Stimulated activated CD4-positive, alpha-beta T cell treated with anti-CD3 and anti-CD28 coated beads, Interleukin-4, amount 100 ng/mL, for 1 hour (primary cell): ENCODE measurements at regions not wholly inside any gene's neighbourhood (a gene's known extent, or its start where the extent isn't known, plus 50 kb on each side); places are given as distances from the start of the nearest gene placed in this dataset.

ENCODE experiments used
- DNase-seq: peaks from one replicate; pipeline ENCODE4 v3.0.0-alpha.2; 2020

DNA sequence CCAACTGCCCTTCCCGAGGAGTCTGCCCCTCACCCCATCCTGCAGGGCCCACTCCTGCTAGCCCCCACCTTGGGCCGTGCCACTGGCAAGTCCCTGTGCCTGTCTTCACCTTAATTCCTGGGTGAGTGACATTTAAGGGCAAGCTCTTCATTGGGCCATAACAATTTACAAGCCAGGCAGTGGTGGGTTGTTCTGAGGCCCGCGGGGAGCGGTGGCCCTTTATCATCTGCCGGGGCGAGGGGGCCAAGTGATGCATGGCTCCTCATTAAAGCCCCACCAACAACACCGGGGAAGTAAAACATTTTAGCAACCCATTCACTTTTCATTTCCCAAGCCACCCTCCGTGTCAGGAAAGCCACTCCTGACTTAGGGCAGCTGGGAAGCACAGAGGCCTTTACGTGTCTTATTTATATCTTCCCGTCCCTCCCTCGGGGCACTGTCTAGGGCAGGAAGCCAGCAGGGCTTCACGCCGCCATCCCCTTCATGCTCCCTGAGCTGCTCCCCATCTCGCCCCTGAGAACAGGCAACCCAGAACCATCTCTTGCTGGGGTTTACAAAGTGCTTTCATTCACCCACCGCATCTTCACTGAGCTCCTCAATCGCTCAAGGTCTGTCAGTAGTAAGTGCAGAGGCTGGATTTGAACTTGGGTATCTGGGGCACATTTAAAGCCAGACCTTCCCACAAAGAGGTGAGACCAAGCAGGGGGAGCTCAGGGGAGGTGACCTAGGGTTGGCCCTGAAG, 55.5 kb upstream of the CCDC167 start:
- no peak for DNase-seq

DNA sequence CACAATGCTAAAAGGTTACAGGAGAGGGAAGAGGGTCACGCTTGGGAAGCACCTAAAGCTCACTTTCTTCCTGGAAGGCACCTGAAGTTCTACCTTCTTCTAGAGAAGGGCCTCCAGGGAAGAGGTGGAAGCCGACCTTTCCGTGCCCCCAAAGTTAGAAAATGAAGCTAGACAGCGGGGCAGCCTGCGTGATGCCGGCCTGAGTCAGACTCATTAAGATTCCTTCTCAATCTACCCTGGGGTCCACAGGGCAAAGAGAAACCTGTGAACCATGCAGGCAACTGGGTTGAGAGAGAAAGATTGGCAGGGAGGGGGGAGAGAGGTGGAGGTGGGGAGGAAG, 54.8 kb upstream of the CCDC167 start:
- no peak for DNase-seq

DNA sequence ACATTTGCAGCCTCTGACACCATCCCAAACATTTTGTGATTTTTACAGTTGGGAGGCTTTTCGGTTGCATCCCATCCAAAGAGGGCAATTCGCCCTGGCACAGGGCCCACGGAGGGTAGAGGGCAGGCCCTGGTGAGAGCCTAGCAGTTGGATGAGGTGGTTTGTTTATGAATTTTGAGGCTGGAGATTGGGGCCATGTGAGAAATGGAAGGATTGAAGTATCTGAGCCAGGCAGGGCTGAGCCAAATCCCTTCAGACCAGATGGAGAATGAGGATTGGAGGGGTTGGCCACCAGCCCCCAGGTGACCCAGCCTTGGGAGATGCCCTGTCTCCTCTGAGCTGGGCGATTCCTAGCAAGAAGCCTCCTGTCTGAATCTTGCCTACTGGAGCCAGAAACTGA, 52.6 kb upstream of the CCDC167 start:
- DNase-seq, result no peak

DNA sequence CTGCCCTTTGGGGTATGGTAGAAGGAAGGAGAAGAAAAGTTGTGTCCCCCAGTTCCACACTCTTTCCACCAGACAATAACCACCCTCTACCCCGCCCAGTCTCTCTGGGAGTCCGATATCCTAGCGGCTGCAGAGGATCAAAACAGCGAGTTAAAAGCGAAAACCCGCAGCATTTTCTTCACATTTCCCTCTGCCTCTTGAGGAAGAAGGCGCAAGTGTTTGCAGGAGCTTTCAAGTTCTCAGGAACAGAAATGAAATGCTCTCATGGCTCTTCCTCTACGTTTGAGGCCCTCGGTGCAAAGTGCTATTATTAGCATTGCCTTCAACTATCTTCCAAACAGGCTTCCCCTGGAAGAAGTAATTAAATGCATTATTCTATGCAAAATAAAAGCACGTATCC, 52.2 kb upstream of the CCDC167 start:
- no peak for DNase-seq

DNA sequence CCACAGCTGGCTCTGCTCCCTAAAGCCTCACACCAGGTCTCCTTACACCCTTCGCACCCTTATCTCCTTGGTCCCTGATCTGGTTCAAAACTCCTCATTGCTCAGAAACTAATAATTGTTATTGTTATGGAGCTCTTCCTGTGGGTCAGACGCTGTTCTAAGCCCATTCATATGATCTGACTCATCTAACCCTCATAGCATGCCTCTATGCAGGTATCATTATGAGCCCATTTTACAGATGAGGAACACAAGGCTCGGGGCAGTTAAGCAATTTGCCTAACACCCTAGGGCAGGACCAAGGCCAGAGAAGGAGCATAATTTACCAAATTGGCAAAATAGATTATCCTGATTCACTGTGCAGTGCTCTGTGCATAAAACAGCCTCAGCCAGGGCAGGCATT, 51.8 kb upstream of the CCDC167 start:
- no peak for DNase-seq

DNA sequence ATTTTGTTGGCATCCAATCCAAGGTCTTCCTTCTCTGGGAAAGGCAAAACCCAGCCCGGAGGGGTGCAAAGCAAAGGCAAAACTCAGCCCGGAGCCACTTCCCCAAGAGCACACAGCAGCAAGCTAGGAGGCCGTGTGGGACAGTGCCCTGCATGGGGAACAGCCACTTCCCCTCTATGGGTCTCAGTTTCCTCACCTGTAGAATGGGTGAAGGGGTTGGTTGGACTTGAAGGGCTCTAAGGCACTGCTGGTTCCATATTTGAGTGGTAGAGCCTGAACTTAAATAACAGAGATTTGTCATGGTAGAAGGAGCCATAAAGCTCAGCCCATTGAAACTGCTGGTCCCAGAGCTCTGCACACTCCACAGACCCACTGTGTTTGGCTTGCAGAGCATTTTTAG, 51.3 kb upstream of the CCDC167 start:
- no peak for DNase-seq

DNA sequence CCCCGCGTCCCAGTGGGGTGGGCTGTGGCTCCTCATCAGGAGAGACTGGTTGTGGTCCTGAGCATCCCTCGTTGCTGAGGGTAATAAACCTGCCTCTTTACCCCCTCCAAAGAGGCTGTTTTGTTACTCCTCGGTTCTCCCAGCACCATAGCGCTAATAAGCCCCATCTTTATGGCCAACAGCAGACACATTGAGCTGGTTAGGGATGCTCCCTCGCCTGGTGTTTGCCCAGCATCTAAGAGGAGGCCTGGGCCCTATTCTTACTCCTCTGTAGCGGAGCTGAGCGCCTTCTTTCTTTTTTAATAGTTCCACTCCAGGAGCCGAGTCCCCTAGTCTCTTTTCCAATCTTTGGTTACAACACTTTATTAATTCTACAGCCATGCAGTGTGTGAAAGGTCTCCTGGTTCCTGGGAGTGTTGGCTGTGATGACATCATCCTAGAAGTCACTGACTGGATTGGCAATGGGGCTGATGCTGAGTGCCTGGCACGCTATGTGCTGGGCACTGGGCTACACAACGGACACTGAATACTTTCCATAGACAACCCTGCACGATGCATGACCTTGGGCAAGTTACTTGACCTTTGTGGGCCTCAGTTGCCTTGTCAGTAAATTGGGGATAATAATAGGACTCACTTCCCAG, 50.6 kb upstream of the CCDC167 start:
- no peak for DNase-seq

DNA sequence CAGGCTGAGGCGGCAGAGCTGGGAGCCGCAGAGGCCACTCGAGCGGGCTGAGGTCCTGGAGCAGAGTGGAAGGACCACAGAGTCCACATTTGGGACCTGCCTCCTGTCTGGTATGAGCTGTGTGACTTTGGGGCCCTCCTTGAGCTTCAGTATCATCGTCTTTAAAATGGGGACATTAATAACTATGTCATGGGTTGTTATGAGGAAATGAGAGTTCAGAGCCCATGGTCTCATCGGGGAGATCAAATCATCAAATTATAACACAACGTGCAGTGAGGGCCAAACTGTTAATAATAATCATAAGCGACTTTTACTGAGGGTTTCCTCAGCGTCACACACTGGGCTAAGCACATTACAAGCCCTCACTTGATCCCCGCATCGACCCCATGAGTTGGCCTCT, 49.9 kb upstream of the CCDC167 start:
- no peak for DNase-seq
